ENCODE measurements at regions not wholly inside any gene's neighbourhood (a gene's known extent, or its start where the extent isn't known, plus 50 kb on each side); places are given as distances from the start of the nearest gene placed in this dataset.

GRCh38 chr20:5696011-5696559, 54.1 kb upstream of the SHLD1 start:
- dilution Hi-C loops (cut with MboI; ENCODE audit: extremely low pct_ligation_motif_present, low sequenced_read_pairs) = no loop called here
- no peak for TF ChIP-seq EZH2 (IDR thresholded peaks at IDR 0.05; ENCODE audit: low read length)
- TF ChIP-seq, protein P1, sequence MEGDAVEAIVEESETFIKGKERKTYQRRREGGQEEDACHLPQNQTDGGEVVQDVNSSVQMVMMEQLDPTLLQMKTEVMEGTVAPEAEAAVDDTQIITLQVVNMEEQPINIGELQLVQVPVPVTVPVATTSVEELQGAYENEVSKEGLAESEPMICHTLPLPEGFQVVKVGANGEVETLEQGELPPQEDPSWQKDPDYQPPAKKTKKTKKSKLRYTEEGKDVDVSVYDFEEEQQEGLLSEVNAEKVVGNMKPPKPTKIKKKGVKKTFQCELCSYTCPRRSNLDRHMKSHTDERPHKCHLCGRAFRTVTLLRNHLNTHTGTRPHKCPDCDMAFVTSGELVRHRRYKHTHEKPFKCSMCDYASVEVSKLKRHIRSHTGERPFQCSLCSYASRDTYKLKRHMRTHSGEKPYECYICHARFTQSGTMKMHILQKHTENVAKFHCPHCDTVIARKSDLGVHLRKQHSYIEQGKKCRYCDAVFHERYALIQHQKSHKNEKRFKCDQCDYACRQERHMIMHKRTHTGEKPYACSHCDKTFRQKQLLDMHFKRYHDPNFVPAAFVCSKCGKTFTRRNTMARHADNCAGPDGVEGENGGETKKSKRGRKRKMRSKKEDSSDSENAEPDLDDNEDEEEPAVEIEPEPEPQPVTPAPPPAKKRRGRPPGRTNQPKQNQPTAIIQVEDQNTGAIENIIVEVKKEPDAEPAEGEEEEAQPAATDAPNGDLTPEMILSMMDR (optimal IDR thresholded peaks at IDR 0.05 in 1 of 3, IDR thresholded peaks at IDR 0.05 in 1 of 3, conservative IDR thresholded peaks at IDR 0.05 in 1 of 3; ENCODE audit: extremely low read depth in 1 of 3, insufficient read depth in 2 of 3, low read length in 3 of 3) = no peak
- H3K27ac ChIP-seq (ENCODE audit: control insufficient read depth, insufficient read depth, low read length) = no peak overlapping the region

GRCh38 chr20:5691918-5692618, 58.1 kb upstream of the SHLD1 start:
- Histone ChIP-seq H3K4me1 (ENCODE audit: control insufficient read depth, extremely low read depth, insufficient read depth, low read length) (no peaks in the 10 kb centered on the region), H3K9me3 (ENCODE audit: control insufficient read depth, low read depth, low read length) (no peaks in the 10 kb centered on the region), H2AFZ (ENCODE audit: control insufficient read depth, low read length) (no peak overlapping the region), H3K27ac (ENCODE audit: control insufficient read depth, insufficient read depth, low read length) (no peak overlapping the region), H3K27me3 (ENCODE audit: control insufficient read depth, extremely low read depth, insufficient read depth, low read length) (no peaks in the 10 kb centered on the region), H4K20me1 (ENCODE audit: control insufficient read depth, extremely low read depth, insufficient read depth, low read length) (no peaks in the 10 kb centered on the region), H3K36me3 (ENCODE audit: control insufficient read depth in 2 of 2, extremely low read depth in 1 of 2, insufficient read depth in 2 of 2, low read length in 2 of 2) (no peaks in the 10 kb centered on the region), H3K9ac (ENCODE audit: control insufficient read depth, extremely low read depth, insufficient read depth, low read length) (no peak overlapping the region), H3K4me2 (ENCODE audit: control insufficient read depth, extremely low read depth, insufficient read depth, low read depth, low read length) (no peak overlapping the region), H3K9me1 (ENCODE audit: control insufficient read depth, extremely low read depth, insufficient read depth, low read length) (no peaks in the 10 kb centered on the region), H3K79me2 (ENCODE audit: control insufficient read depth, insufficient read depth, low read length) (no peaks in the 10 kb centered on the region), H3K4me3 (ENCODE audit: control insufficient read depth in 2 of 3, extremely low read depth in 1 of 3, insufficient read depth in 2 of 3, low read depth in 1 of 3, low read length in 3 of 3) (no peak overlapping the region)
- TF ChIP-seq, protein P1 (optimal IDR thresholded peaks at IDR 0.05 in 1 of 3, IDR thresholded peaks at IDR 0.05 in 1 of 3, conservative IDR thresholded peaks at IDR 0.05 in 1 of 3; ENCODE audit: extremely low read depth in 1 of 3, insufficient read depth in 2 of 3, low read length in 3 of 3) = no peak
- TF ChIP-seq EZH2 (IDR thresholded peaks at IDR 0.05; ENCODE audit: low read length) = no peak
- no peak for FAIRE-seq
- dilution Hi-C loops (cut with MboI; ENCODE audit: extremely low pct_ligation_motif_present, low sequenced_read_pairs) = no loop called here
- DNase-seq (ENCODE audit: low read depth, low spot score) = no peak

More at GRCh38 chr20:5696011-5696559, 54.1 kb upstream of the SHLD1 start:
- Histone ChIP-seq H2AFZ (ENCODE audit: control insufficient read depth, low read length) (no peak overlapping the region), H3K9me1 (ENCODE audit: control insufficient read depth, extremely low read depth, insufficient read depth, low read length) (no peaks in the 10 kb centered on the region), H3K9me3 (ENCODE audit: control insufficient read depth, low read depth, low read length) (no peaks in the 10 kb centered on the region), H3K4me3 (ENCODE audit: control insufficient read depth in 2 of 3, extremely low read depth in 1 of 3, insufficient read depth in 2 of 3, low read depth in 1 of 3, low read length in 3 of 3) (no peak overlapping the region), H4K20me1 (ENCODE audit: control insufficient read depth, extremely low read depth, insufficient read depth, low read length) (no peaks in the 10 kb centered on the region), H3K27me3 (ENCODE audit: control insufficient read depth, extremely low read depth, insufficient read depth, low read length) (no peaks in the 10 kb centered on the region), H3K4me2 (ENCODE audit: control insufficient read depth, extremely low read depth, insufficient read depth, low read depth, low read length) (no peak overlapping the region), H3K79me2 (ENCODE audit: control insufficient read depth, insufficient read depth, low read length) (no peaks in the 10 kb centered on the region), H3K36me3 (ENCODE audit: control insufficient read depth in 2 of 2, extremely low read depth in 1 of 2, insufficient read depth in 2 of 2, low read length in 2 of 2) (no peaks in the 10 kb centered on the region), H3K9ac (ENCODE audit: control insufficient read depth, extremely low read depth, insufficient read depth, low read length) (no peak overlapping the region), H3K4me1 (ENCODE audit: control insufficient read depth, extremely low read depth, insufficient read depth, low read length) (no peaks in the 10 kb centered on the region)
- DNase-seq (ENCODE audit: low read depth, low spot score) (no peak), FAIRE-seq (no peak)
